ENCODE measurements at regions not wholly inside any gene's neighbourhood (a gene's known extent, or its start where the extent isn't known, plus 50 kb on each side); places are given as distances from the start of the nearest gene placed in this dataset.

DNA sequence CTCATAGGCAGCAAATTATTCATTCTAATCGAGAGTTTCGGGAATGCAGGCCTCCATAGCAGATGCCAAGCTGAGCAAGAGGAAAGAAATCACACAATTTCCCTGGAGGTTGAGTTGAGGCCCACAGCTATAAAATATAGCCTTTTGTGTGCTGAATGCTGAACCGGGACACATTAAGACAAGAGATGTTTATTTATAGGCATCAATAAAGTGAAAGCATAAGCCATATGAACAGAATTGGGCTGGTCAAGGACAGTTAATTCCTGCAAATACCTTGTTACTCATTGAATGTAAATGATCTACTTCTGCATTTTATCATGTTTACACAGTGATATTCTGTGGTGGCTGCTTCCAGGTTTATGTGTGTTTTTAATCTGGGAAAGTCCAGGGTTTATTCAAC lies 461.7 kb downstream of the KLF12 start:
- TF ChIP-seq POLR2A (IDR thresholded peaks at IDR 0.05; ENCODE audit: low read length) (no peak), GATA1 (IDR thresholded peaks at IDR 0.05; ENCODE audit: low read depth, low read length) (no peak)
